HFF-Myc (cell line): ENCODE measurements at regions not wholly inside any gene's neighbourhood (a gene's known extent, or its start where the extent isn't known, plus 50 kb on each side); places are given as distances from the start of the nearest gene placed in this dataset.

ENCODE experiments used
- DNase-seq: peaks from one replicate; pipeline ENCODE4 v3.0.0-alpha.2; 2011; ENCODE audit warnings: low read depth; ENCODE audit errors: extremely low read depth
- H3K4me3 ChIP-seq: replicated peaks from 2 replicates; pipeline ENCODE4 v1.5.1; 2011; ENCODE audit warnings: low read depth, mild to moderate bottlenecking, control low read depth, low read length
- CTCF ChIP-seq: IDR thresholded peaks from 2 replicates; pipeline ENCODE4 v1.5.1; 2012; ENCODE audit warnings: mild to moderate bottlenecking, low read depth, low read length, control low read depth; ENCODE audit errors: missing control alignments

GRCh38 chrX:128754130-128754529 lies 701.9 kb upstream of the ACTRT1 start:
- no peak overlapping the region for H3K4me3 ChIP-seq
- DNase-seq, result no peak
- no peak for TF ChIP-seq CTCF

GRCh38 chrX:128739539-128739938 lies 687.3 kb upstream of the ACTRT1 start:
- no peak for TF ChIP-seq CTCF
- no peak for DNase-seq
- no peak overlapping the region for H3K4me3 ChIP-seq

GRCh38 chrX:128728943-128729342 lies 676.7 kb upstream of the ACTRT1 start:
- no peak for TF ChIP-seq CTCF
- DNase-seq, result no peak
- H3K4me3 ChIP-seq, result no peak overlapping the region

DNA sequence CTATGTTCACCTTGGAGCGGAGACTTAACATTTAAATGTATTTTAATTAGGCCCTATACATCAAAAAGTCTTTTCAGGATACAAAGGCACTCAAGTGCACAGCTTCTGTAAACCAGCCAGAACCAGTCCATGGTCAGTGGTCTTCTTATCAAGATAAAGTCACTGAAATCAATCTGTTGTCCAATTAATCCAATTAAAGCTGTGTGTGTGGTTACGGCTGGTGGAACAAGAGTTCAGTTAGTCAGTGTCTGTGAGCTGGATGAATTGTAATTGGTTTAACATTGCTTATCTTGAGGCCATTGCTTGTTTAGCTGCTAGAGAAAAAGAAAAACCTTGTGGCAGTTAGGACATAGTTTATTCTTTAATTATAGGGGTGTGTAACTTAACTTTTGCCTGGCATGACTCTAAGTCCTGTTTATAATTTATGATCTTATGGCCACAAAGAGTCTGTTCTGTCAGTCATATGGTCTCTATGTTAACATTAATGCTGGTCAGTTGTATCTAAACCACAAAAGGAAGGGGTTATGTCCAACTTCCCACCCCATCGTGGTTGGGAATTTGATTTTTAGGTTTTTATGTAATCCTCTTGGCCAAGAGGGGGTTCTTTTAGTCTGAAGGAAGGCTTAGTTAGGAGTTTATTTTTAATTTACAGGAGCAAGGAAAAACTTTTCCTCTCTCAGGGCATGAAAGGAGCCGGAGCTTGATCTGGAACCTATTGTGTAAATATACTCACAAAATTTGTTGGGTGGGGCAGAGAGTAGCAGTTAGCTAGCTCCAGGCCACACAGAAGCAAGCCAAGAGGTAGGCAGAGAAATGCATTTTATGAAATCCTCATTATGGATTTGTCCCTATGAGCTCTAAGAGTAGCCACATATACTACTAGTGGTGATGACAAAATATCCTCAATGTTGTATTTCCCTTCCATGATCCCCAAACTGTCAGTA lies 665.7 kb upstream of the ACTRT1 start:
- no peak for DNase-seq
- no peak for TF ChIP-seq CTCF
- no peak overlapping the region for H3K4me3 ChIP-seq

- DNase-seq, result no peak
- TF ChIP-seq CTCF, result no peak
- H3K4me3 ChIP-seq, result no peak overlapping the region
These were observed 662.2 kb upstream of the ACTRT1 start for GRCh38 chrX:128714425-128714824.

- H3K4me3 ChIP-seq, result no peak overlapping the region
- DNase-seq, result no peak
- no peak for TF ChIP-seq CTCF
These were observed 647.6 kb upstream of the ACTRT1 start for GRCh38 chrX:128699716-128700285.
